HG03469 (cell line): ENCODE measurements at regions not wholly inside any gene's neighbourhood (a gene's known extent, or its start where the extent isn't known, plus 50 kb on each side); places are given as distances from the start of the nearest gene placed in this dataset.

Source experiments
- ATAC-seq: cut with Tn5 transposase; IDR thresholded peaks from one replicate; pipeline ENCODE4 v1.9.1; 2021; ENCODE audit warnings: mild to moderate bottlenecking, moderate library complexity, moderate number of reproducible peaks; ENCODE audit not compliant: unreplicated experiment

DNA sequence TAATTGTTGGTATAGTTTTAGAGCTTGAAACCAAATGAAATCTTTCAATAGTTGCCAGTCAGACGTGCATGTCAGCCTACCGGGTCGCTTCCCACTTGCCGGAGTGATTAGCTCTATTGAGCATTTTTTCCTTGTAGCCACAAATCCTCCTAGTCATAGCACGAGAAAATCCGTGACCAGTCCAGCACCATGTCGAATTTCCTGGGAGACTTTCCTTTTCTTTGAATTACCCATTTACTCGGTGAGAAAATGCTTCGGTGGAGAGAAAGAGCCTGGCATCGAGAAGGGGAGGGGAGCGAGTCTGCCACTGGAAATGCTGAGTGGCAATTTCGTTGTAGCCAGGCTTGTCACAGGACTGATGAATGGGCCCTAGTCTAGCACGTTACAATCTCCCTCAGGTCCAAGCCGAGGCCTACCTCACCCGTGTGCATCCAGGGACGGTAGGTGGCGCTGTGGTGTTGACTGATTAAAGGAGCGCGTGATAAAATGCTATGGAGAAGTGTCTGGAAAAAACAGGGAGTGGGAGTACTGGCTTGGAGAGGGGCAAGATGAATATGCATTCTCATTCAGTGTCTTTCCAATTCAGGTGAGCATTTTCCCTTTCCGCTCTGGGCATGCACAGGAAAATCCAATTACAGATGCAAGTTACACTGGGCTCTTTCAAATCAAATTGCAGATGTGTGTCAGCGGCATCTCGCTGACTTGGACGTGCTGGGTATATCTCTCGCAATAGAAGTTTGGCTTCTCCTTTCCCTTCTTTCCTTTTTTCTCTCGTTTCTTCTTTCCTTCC, 238.8 kb downstream of the EDEM1 start:
- peak; percentile 31 for ATAC-seq

DNA sequence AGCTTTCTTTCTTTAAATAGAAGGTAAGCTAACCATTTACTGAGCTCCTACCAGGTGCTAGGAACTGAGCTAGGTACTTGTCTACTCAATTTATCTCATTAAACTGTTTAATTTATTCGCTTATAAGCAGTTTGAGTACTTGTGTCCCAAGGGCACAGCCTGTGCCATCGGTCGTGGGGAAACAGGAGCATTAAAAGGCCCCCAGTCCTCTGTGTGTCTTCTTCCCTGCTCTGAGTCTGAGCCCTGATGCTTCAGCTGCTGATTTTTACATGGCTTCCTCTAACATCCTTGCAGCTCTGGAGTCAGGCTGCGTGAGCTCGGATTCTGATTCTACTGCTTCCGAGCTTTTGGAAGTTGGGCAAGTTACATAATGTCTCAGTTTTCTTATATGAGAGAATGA, 239.5 kb downstream of the EDEM1 start:
- no peak for ATAC-seq

GRCh38 chr3:5427938-5428337, 240.4 kb downstream of the EDEM1 start:
- no peak for ATAC-seq

- ATAC-seq: peak; percentile 89
Observed at GRCh38 chr3:5428607-5429516, 241.4 kb downstream of the EDEM1 start.

DNA sequence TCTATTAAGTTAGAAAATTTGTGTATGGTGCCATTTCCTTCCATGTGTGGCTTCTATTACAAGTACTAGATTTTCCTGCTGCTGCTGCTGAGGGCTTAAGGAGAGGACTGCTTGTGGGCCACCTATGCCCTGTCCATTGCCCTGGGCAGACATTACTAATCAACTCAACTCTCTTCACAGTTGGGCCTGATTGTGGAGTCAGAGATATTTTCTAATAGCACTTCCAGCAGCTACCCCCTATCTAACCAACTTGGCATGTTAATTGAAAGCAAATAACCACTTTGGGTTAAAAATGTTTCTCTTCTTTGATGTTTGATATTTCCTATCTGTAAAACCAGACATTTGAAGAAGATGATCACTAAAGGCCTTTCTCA, 242.0 kb downstream of the EDEM1 start:
- ATAC-seq: no peak

- ATAC-seq: no peak
Observed at GRCh38 chr3:5430701-5431100, 243.2 kb downstream of the EDEM1 start.

- no peak for ATAC-seq
Observed at GRCh38 chr3:5431146-5431545, 243.6 kb downstream of the EDEM1 start.

GRCh38 chr3:5431811-5432378, 244.4 kb downstream of the EDEM1 start:
- ATAC-seq: no peak

GRCh38 chr3:5437296-5437782, 249.8 kb downstream of the EDEM1 start:
- ATAC-seq: no peak

- ATAC-seq: no peak
Observed at GRCh38 chr3:5437783-5438323, 250.3 kb downstream of the EDEM1 start.

GRCh38 chr3:5441401-5441800, 253.9 kb downstream of the EDEM1 start:
- no peak for ATAC-seq

DNA sequence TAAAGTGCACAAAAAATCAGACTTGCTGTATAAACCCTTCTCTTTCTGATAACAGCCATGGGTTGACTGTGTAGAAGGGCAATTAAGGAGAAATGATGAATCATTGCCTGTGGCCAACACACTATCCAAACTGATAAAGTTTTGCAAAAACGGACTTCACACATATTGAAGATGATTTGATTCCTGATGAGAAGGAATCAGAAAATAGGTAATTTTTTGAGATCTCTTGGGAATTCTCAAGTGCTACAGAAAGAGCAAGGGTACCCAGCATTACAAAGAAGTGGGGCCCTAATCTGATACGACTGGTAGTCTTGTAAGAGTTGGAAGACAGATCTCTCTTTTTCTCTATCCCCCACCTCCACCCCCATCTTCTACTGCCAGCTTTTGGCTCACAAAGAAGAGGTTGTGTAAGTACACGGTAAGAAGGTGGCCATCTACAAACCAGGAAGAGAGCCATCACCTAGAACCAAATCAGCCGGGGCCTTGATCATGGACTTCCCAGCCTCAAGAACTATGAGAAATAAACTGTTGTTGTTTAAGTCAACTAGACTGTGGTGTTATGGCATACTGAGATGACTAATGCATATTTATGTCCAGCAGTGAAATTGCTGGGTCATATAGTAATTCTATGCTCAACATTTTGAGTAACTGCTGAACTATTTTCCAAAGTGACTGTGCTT, 254.7 kb downstream of the EDEM1 start:
- ATAC-seq: no peak

DNA sequence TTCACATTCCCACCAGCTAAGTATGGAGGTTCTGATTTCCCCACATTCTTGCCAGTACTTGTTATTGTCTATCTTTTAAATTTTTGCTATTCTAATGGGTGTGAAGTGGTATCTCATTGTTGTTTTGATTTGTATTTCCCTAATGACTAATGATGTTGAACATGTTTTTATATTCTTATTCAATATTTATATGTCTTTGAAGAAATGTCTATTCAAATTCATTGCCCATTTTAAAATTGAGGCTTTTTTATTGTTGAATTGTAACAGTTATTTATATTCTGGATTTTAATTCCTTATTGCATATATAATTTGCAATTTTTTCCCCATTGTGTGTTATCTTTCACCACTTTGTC, 255.3 kb downstream of the EDEM1 start:
- ATAC-seq: no peak

DNA sequence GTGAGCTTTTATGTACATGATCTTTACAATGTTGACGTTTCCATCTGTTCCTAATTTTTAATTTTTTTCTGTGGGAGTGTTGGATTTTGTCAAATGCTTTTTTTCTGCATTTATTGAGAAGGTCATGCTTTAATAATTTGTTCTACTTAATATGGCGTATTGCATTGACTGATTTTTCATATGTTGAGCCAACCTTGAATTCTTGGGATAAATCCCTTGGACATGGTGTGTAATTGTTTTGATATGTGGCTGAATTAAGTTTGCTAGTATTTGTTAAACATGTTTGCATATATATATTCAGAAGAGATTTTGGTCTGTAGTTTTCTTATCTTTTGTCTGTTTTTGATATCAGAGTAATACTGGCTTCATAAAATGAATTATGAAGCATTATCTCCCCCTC, 256.7 kb downstream of the EDEM1 start:
- no peak for ATAC-seq

DNA sequence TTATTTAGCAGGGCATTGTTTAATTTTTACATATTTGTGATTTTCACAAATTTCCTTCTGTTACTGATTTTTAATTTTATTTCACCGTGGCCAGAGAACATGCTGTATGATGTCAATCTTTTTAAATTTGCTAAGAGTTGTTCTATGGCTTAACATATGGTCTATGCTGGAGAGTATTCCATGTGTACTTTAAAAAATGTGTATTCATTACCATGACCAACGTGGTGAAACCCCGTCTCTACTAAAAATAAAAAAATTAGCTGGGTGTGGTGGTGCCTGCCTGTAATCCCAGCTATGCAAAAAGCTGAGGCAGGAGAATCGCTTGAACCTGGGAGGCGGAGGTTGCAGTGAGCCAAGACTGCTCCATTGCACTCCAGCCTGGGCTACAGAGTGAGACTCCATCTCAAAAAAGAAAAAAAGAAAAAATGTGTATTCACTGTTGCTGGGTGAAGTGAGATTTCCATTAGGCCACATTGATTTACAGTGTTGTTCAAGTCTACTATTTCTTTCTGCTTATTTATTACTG, 258.2 kb downstream of the EDEM1 start:
- ATAC-seq: no peak

DNA sequence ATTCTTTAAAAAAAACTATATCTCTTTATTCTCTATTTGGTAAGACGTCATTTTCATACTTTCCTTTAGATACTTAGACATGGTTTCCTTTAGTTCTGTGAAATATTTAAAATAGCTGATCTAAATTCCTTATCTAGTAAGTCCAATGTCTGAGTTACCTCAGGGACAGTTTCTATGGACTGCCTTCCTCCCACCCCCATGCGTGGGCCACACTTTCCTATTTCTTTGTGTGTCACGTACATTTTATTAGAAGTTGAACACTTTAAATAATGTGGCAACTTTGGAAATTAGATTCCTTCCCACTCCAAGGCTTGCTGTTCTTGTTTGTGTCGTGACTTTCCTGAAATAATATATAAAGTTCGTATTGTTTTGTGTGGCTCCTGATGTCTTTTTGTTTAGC, 260.7 kb downstream of the EDEM1 start:
- no peak for ATAC-seq

DNA sequence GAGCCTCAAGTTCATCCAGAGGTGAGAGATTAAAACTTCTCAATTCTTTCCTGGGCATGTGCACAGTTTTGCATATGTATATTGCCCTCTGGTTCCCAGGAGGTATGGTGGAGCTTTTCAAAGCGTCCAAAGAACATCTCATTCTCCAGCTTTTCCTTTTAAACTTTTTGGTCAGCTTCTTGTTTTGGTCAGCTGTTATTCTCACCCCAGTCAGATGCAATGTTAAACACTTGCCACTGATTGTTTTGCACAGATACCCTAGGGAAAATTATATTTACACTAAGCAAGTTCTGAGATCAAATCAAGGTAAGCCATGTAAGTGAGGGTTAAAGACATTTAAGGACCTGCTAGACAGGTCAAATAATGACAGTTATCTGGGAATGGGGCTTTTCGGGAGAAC, 261.3 kb downstream of the EDEM1 start:
- ATAC-seq: no peak

- peak; percentile 84 for ATAC-seq
Observed at GRCh38 chr3:5456199-5456598, 268.7 kb downstream of the EDEM1 start.

- no peak for ATAC-seq
Observed at GRCh38 chr3:5458526-5458925, 271.0 kb downstream of the EDEM1 start.

DNA sequence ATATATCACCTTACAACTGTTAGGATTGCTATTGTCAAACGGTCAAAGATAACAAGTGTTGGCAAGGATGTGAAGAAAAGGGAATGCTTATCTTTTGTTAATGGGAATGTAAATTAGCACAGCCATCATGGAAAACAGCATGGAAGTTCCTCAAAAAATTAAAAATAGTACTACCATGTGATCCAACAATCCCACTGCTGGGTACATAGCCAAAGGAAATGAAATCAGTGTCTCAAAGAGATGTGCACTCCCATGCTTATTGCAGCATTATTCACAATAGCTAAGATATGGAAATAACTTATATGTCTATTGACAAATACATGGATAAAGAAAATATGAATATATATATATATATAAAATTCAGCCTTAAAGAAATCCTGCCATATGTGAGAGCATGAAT, 274.6 kb downstream of the EDEM1 start:
- no peak for ATAC-seq

GRCh38 chr3:5463991-5464390, 276.5 kb downstream of the EDEM1 start:
- no peak for ATAC-seq
